PC-9 (cell line): ENCODE measurements at regions not wholly inside any gene's neighbourhood (a gene's known extent, or its start where the extent isn't known, plus 50 kb on each side); places are given as distances from the start of the nearest gene placed in this dataset.

Source experiments
- BruUV-seq: library from RNA; stranded (reverse); fragments of 400-500 nt; replicated peaks from 2 replicates; lab custom pipeline; 2021; lab: Mats Ljungman, UMichigan
- CTCF ChIA-PET: fragments of 300-600 bp; sonication (Branson Sonifier 250); formaldehyde crosslinking; loops from one replicate; lab custom pipeline; 2022; ENCODE audit warnings: antibody characterized with exemption; lab: Charles Lee
- POLR2A ChIA-PET: fragments of 300-600 bp; sonication (Branson Sonifier 250); formaldehyde crosslinking; loops from one replicate; lab custom pipeline; 2022; ENCODE audit warnings: antibody characterized with exemption; ENCODE audit not compliant: unreplicated experiment; lab: Charles Lee
- DNase-seq, 2 experiments: peaks; one replicate each; pipeline versions ENCODE4 v3.0.0 to v3.0.0-alpha.2; 2015 to 2022; ENCODE audit warnings: mixed read lengths in 1 of 2
- H2AFZ ChIP-seq: fragments of 200-600 bp; sonication (generic); 2 replicates; pipeline ENCODE4 v1.8.1; 2017; ENCODE audit warnings: antibody characterized with exemption
- H3F3A ChIP-seq: fragments of 200-600 bp; sonication (generic); 2 replicates; pipeline ENCODE4 v1.8.1; 2017; ENCODE audit warnings: antibody characterized with exemption, mild to moderate bottlenecking, low read depth; ENCODE audit not compliant: insufficient read depth
- H3K27ac ChIP-seq: fragments of 200-600 bp; sonication (generic); 2 replicates; pipeline ENCODE4 v1.6.1; 2016; ENCODE audit warnings: mixed run types
- H3K27me3 ChIP-seq: fragments of 200-600 bp; sonication (generic); 2 replicates; pipeline ENCODE4 v1.6.1; 2016; ENCODE audit warnings: low read depth, mixed run types; ENCODE audit not compliant: insufficient read depth
- H3K36me3 ChIP-seq: fragments of 200-600 bp; sonication (generic); 2 replicates; pipeline ENCODE4 v1.6.1; 2016; ENCODE audit warnings: low read depth, mixed run types
- H3K4me1 ChIP-seq: fragments of 200-600 bp; sonication (generic); replicated peaks from 2 replicates; pipeline ENCODE4 v1.6.1; 2016; ENCODE audit warnings: mixed run types; ENCODE audit not compliant: insufficient read depth
- H3K4me2 ChIP-seq: fragments of 200-600 bp; sonication (generic); 2 replicates; pipeline ENCODE4 v1.6.1; 2017; ENCODE audit warnings: mixed run types
- H3K4me3 ChIP-seq: fragments of 200-600 bp; sonication (generic); 2 replicates; pipeline ENCODE4 v1.6.1; 2016; ENCODE audit warnings: mixed run types
- H3K79me2 ChIP-seq: fragments of 200-600 bp; sonication (generic); 2 replicates; pipeline ENCODE4 v1.6.1; 2017; ENCODE audit warnings: low read depth, mixed run types
- H3K9me2 ChIP-seq: fragments of 200-600 bp; sonication (generic); 2 replicates; pipeline ENCODE4 v1.8.1; 2017; ENCODE audit warnings: mild to moderate bottlenecking; ENCODE audit not compliant: insufficient read depth
- H3K9me3 ChIP-seq: fragments of 200-600 bp; sonication (generic); 2 replicates; pipeline ENCODE4 v1.8.1; 2016; ENCODE audit warnings: low read depth; ENCODE audit not compliant: insufficient read depth
- H4K20me1 ChIP-seq: fragments of 200-600 bp; sonication (generic); 2 replicates; pipeline ENCODE4 v1.8.1; 2017; ENCODE audit not compliant: insufficient read depth
- EZH2 ChIP-seq: fragments of 200-600 bp; sonication (generic); IDR thresholded peaks from 2 replicates; pipeline ENCODE4 v1.8.0; 2017; ENCODE audit warnings: antibody characterized with exemption, low read depth
- intact Hi-C: fragments of 100-400 bp; cut with micrococcal nuclease; formaldehyde crosslinking; loops from one replicate; pipeline ENCODE4 v1.10.0; 2022; ENCODE audit not compliant: unreplicated experiment
- TF ChIP-seq, protein P1 (sequence below): fragments of 200-600 bp; sonication (generic); conservative IDR thresholded peaks from 2 replicates; pipeline ENCODE4 v1.6.1; 2017; ENCODE audit warnings: mixed run types, antibody characterized with exemption, mild to moderate bottlenecking, moderate library complexity

GRCh38 chr18:61727241-61728193 is 165.3 kb downstream of the RNF152 start:
- POLR2A ChIA-PET = no interaction called here

DNA sequence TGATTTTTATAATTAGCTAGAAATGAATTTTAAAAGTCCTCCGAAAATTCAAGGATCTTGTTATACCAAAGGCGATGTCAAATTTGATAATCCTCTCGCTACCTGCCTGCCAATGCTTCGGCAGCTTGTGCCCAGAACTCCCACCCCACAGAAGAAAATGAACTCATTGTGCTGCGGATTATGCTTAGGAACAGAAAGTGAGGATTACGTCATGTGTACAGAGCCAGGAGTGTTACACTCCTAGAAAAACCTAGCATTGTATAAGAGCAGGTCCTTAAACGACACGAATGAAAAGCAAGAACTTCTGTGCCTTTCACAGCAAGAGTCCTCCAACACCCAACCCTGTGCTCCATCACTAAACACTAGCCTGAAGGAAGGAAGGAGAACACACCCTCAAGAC is 168.3 kb downstream of the RNF152 start:
- Histone ChIP-seq H3K27ac (no peak overlapping the region), H2AFZ (no peak overlapping the region), H4K20me1 (no peaks in the 10 kb centered on the region), H3K9me3 (no peaks in the 10 kb centered on the region), H3K4me3 (no peak overlapping the region), H3K79me2 (no peaks in the 10 kb centered on the region), H3K4me1 (no peaks in the 10 kb centered on the region), H3K9me2 (no peaks in the 10 kb centered on the region), H3K27me3 (no peaks in the 10 kb centered on the region), H3K36me3 (no peaks in the 10 kb centered on the region), H3K4me2 (no peak overlapping the region), H3F3A (no peaks in the 10 kb centered on the region)
- TF ChIP-seq, protein P1, sequence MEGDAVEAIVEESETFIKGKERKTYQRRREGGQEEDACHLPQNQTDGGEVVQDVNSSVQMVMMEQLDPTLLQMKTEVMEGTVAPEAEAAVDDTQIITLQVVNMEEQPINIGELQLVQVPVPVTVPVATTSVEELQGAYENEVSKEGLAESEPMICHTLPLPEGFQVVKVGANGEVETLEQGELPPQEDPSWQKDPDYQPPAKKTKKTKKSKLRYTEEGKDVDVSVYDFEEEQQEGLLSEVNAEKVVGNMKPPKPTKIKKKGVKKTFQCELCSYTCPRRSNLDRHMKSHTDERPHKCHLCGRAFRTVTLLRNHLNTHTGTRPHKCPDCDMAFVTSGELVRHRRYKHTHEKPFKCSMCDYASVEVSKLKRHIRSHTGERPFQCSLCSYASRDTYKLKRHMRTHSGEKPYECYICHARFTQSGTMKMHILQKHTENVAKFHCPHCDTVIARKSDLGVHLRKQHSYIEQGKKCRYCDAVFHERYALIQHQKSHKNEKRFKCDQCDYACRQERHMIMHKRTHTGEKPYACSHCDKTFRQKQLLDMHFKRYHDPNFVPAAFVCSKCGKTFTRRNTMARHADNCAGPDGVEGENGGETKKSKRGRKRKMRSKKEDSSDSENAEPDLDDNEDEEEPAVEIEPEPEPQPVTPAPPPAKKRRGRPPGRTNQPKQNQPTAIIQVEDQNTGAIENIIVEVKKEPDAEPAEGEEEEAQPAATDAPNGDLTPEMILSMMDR = no peak
- TF ChIP-seq EZH2 = no peak
- intact Hi-C loops = no loop called here
- ChIA-PET CTCF (no interaction called here), POLR2A (no interaction called here)
- no TSS peak for BruUV-seq
- no peak for DNase-seq

More at GRCh38 chr18:61727241-61728193, 165.3 kb downstream of the RNF152 start:
- no peak overlapping the region for H2AFZ ChIP-seq
- H3K27me3 ChIP-seq = no peaks in the 10 kb centered on the region
- H3K27ac ChIP-seq = no peak overlapping the region
- TF ChIP-seq EZH2 = no peak
- TF ChIP-seq, protein P1 = no peak
- DNase-seq = no peak
- no peaks in the 10 kb centered on the region for H4K20me1 ChIP-seq
- H3F3A ChIP-seq = no peaks in the 10 kb centered on the region
- intact Hi-C loops = no loop called here
- no peaks in the 10 kb centered on the region for H3K79me2 ChIP-seq
- no peaks in the 10 kb centered on the region for H3K36me3 ChIP-seq
- H3K4me3 ChIP-seq = no peak overlapping the region
- no peak overlapping the region for H3K4me2 ChIP-seq
- no peaks in the 10 kb centered on the region for H3K4me1 ChIP-seq
- CTCF ChIA-PET = no interaction called here
- no TSS peak for BruUV-seq
- H3K9me2 ChIP-seq = no peaks in the 10 kb centered on the region
- no peaks in the 10 kb centered on the region for H3K9me3 ChIP-seq

DNA sequence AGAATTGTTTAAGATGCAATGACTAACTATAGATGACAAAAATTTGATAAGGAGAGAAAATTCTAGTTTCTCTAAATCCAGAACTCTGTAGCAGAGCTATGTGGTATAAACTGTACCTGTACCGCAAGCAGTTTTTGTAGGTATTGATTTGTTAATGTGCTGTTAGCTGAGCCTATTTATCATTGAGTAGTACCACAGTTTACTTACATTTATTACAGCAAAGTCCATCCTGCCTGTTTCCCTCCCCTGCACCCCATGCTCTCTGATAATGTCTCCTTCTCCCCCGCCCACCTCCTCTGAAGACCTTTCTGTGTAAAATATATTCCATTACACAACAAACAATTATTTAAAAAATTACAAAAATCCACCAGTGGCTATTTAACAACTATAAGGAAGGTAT is 170.6 kb downstream of the RNF152 start:
- CTCF ChIA-PET = interaction anchor here (0.6 kb wide), 1 partner anchor 795 kb away, joined by 4 read pairs; no protein-coding TSS in a partner anchor

More for the DNA sequence above, 170.6 kb downstream of the RNF152 start:
- Histone ChIP-seq H3K36me3 (no peaks in the 10 kb centered on the region), H3K4me2 (no peak overlapping the region), H3K79me2 (no peaks in the 10 kb centered on the region), H3K9me2 (no peaks in the 10 kb centered on the region), H3K4me1 (no peaks in the 10 kb centered on the region), H4K20me1 (no peaks in the 10 kb centered on the region), H3K9me3 (no peaks in the 10 kb centered on the region), H3K27me3 (no peaks in the 10 kb centered on the region), H3F3A (no peaks in the 10 kb centered on the region), H3K4me3 (no peak overlapping the region), H2AFZ (no peak overlapping the region), H3K27ac (no peak overlapping the region)
- no peak for TF ChIP-seq EZH2
- TF ChIP-seq, protein P1 = no peak
- BruUV-seq = no TSS peak
- intact Hi-C loops = no loop called here
- no peak for DNase-seq
- POLR2A ChIA-PET = no interaction called here
